ENCODE measurements at regions not wholly inside any gene's neighbourhood (a gene's known extent, or its start where the extent isn't known, plus 50 kb on each side); places are given as distances from the start of the nearest gene placed in this dataset.

- no peak for TF ChIP-seq BHLHE40 (IDR thresholded peaks at IDR 0.05; ENCODE audit: low read depth, low read length)
These were observed 160.1 kb upstream of the SATB1 start (continued) for GRCh38 chr3:18585004-18585968.

- no peak overlapping the region for H2BK15ac ChIP-seq (ENCODE audit: low read depth, low read length)
- CTCF ChIA-PET: no interaction called here
- H3K56ac ChIP-seq (ENCODE audit: extremely low read depth, insufficient read depth, low read length): no peak overlapping the region
- H3K4me3 ChIP-seq (ENCODE audit: insufficient read depth, low read depth, low read length): no peak overlapping the region
- H4K5ac ChIP-seq (ENCODE audit: low read depth, low read length): no peak overlapping the region
- no peak overlapping the region for H3K18ac ChIP-seq (ENCODE audit: low read depth, low read length)
- H3K36me3 ChIP-seq (ENCODE audit: control insufficient read depth, insufficient read depth, low read length): no peaks in the 10 kb centered on the region
- peaks cover 8% of the 10 kb centered on the region; the same call in 1 of the 2 replicates for H3K9me3 ChIP-seq (ENCODE audit: control insufficient read depth, insufficient read depth, low read length)
- no peak overlapping the region for H4K8ac ChIP-seq (ENCODE audit: low read depth in 2 of 2, low read length in 2 of 2)
- dilution Hi-C loops (cut with HindIII; ENCODE audit: low sequenced_read_pairs, unreplicated experiment): no loop called here
- ATAC-seq (ENCODE audit: low read depth): no peak
- no peaks in the 10 kb centered on the region for H3K9me1 ChIP-seq (ENCODE audit: insufficient read depth, low read length)
- H2BK5ac ChIP-seq (ENCODE audit: low read depth, low read length, poor library complexity, severe bottlenecking): no peak overlapping the region
- no CpG with 5 or more reads among the region's 2 CpGs for WGBS, 2 experiments (ENCODE audit: extremely low coverage in 2 of 2, insufficient read length in 1 of 2)
- POLR2A ChIA-PET (ENCODE audit: unreplicated experiment): no interaction called here
- DNase-seq: no peak
- H2AK5ac ChIP-seq (ENCODE audit: low read depth, low read length): no peak overlapping the region
- no peak overlapping the region for H3K4ac ChIP-seq (ENCODE audit: low read depth, low read length)
- BruUV-seq (replicated peaks): no TSS peak
- H3K23ac ChIP-seq (ENCODE audit: low read depth, low read length): no peak overlapping the region
- H3K4me2 ChIP-seq (ENCODE audit: low read depth, low read length): no peak overlapping the region
- no peak overlapping the region for H4K91ac ChIP-seq (ENCODE audit: insufficient read depth, low read depth, low read length)
- no peak overlapping the region for H2BK120ac ChIP-seq (ENCODE audit: low read depth, low read length)
- no peak overlapping the region for H3K14ac ChIP-seq (replicated peaks; ENCODE audit: low read depth, low read length)
- H3K4me1 ChIP-seq (ENCODE audit: control insufficient read depth, insufficient read depth, low read length): no peaks in the 10 kb centered on the region
- no peak overlapping the region for H2BK20ac ChIP-seq (ENCODE audit: low read depth, low read length)
- in situ Hi-C loops (cut with MboI; ENCODE audit: low sequenced_read_pairs): no loop called here
- intact Hi-C loops (cut with micrococcal nuclease): no loop called here
- no peak overlapping the region for H3K9ac ChIP-seq (ENCODE audit: low read depth, low read length)
- no peak overlapping the region for H2AK9ac ChIP-seq (replicated peaks; ENCODE audit: low read depth, low read length, poor library complexity)
- no peaks in the 10 kb centered on the region for H3K27me3 ChIP-seq (ENCODE audit: control insufficient read depth, insufficient read depth, low read length)
- no peaks in the 10 kb centered on the region for H4K20me1 ChIP-seq (ENCODE audit: insufficient read depth, low read length)
- no peaks in the 10 kb centered on the region for H3K79me1 ChIP-seq (ENCODE audit: low read depth in 1 of 2, low read length in 2 of 2)
- no peak overlapping the region for H3K27ac ChIP-seq (ENCODE audit: insufficient read depth, low read length)
- H2AFZ ChIP-seq (replicated peaks; ENCODE audit: low read length, poor library complexity): no peak overlapping the region
- no peak for TF ChIP-seq USF2 (IDR thresholded peaks at IDR 0.05; ENCODE audit: low read depth, low read length)
- TF ChIP-seq MXI1 (IDR thresholded peaks at IDR 0.05; ENCODE audit: borderline replicate concordance, low read depth, low read length): no peak
- TF ChIP-seq MAFK (IDR thresholded peaks at IDR 0.05; ENCODE audit: low read depth, low read length): no peak
These were observed 155.1 kb upstream of the SATB1 start for GRCh38 chr3:18580268-18580667.
